Sigmoid colon (tissue), 6 donors: ENCODE measurements at regions not wholly inside any gene's neighbourhood (a gene's known extent, or its start where the extent isn't known, plus 50 kb on each side); places are given as distances from the start of the nearest gene placed in this dataset.
"Not testable (repeated sequence)": the region's sequence is repeated elsewhere in the genome, so short reads cannot be mapped to it uniquely, and the experiment has no call there.

Source experiments
- DNase-seq: peaks from one replicate; pipeline ENCODE4 v3.0.0-alpha.2; 2019
- H3K27ac ChIP-seq, 4 donors: fragments of 200-600 bp; sonication (generic); one replicate each; pipeline ENCODE4 v1.5.1; 2016 to 2019; ENCODE audit warnings: mild to moderate bottlenecking in 1 of 4
- H3K27me3 ChIP-seq, 3 donors: fragments of 200-600 bp; sonication (generic); one replicate each; pipeline ENCODE4 v1.5.1; 2019; ENCODE audit warnings: mild to moderate bottlenecking in 1 of 3
- H3K36me3 ChIP-seq, 4 donors: fragments of 200-600 bp; sonication (generic); one replicate each; pipeline ENCODE4 v1.5.1; 2016 to 2019
- H3K4me1 ChIP-seq, 4 donors: fragments of 200-600 bp; sonication (generic); one replicate each; pipeline ENCODE4 v1.5.1; 2017 to 2019
- H3K4me3 ChIP-seq, 4 donors: fragments of 200-600 bp; sonication (generic); one replicate each; pipeline ENCODE4 v1.5.1; 2017 to 2019; ENCODE audit warnings: mild to moderate bottlenecking in 2 of 4, moderate library complexity in 1 of 4
- H3K9me3 ChIP-seq, 4 donors: fragments of 200-600 bp in 3 of 4; sonication (generic) in 3 of 4; one replicate each; pipeline versions ENCODE4 v1.5.1 to v1.6.1; 2013 to 2019
- EP300 ChIP-seq, 4 donors: sonication (generic); formaldehyde crosslinking; IDR thresholded peaks; one replicate each; pipeline ENCODE4 v1.6.1; 2017; ENCODE audit warnings: antibody characterized with exemption in 4 of 4
- POLR2A ChIP-seq, 2 donors: fragments of 450-650 bp; IDR thresholded peaks; one replicate each; pipeline ENCODE4 v1.6.1; 2016; ENCODE audit warnings: antibody characterized with exemption in 2 of 2, mild to moderate bottlenecking in 2 of 2, moderate library complexity in 2 of 2
- POLR2AphosphoS5 ChIP-seq, 4 donors: sonication (generic); formaldehyde crosslinking; IDR thresholded peaks; one replicate each; pipeline ENCODE4 v1.6.1; 2017; ENCODE audit warnings: antibody characterized with exemption in 4 of 4
- WGBS, 2 donors: extraction: QIAGEN DNeasy Blood & Tissue Kit; methylation state at CpG; one replicate each; pipeline ENCODE4 v1.1.7; 2013; 5-methylcytosine and 5-hydroxymethylcytosine counted together
- intact Hi-C: fragments of 100-400 bp; cut with DNase I; formaldehyde crosslinking; loops from one replicate; pipeline ENCODE4 v1.15.1; 2023
- TF ChIP-seq, protein P1 (sequence below), 4 experiments: fragments of 450-650 bp in 3 of 4; fragments of 200-600 bp in 1 of 4; IDR thresholded peaks; one replicate each; pipeline ENCODE4 v1.5.1; 2016 to 2019; ENCODE audit warnings: antibody characterized with exemption in 4 of 4, mild to moderate bottlenecking in 3 of 4, moderate library complexity in 2 of 4
- donor health status: healthy with polysubstance abuse.
- donor health status: healthy.

DNA sequence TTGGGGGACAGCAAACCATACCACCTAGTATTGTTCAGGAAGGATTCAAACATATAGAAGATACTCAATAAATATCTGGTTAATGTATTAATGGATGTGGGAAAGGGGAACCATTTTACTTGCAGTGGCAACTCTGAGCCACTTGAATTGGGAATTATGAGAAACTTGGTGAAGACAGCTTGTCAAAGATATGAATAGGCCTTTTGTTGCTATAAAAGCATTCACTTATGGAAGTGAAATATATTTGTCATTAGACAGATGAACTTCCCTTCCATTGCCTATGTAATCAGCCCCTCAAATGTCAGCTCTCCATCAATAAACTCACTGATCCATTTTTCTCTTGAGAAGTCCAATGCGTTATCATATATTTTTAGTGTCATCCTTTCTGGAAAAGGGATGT is 56.1 kb downstream of the GPR85 start:
- no peaks in the 10 kb centered on the region for H3K27me3 ChIP-seq
- H3K36me3 ChIP-seq = no peaks in the 10 kb centered on the region
- no peak for DNase-seq
- 96% methylated on average over 1 of the region's 1 CpG for WGBS, 2 donors
- peaks cover 0 to 5% (median 0%) of the 10 kb centered on the region in 4 donors for H3K4me1 ChIP-seq
- H3K27ac ChIP-seq = no peak overlapping the region
- no peak for TF ChIP-seq POLR2A (IDR thresholded peaks at IDR 0.05)
- TF ChIP-seq EP300 (IDR thresholded peaks at IDR 0.05) = no peak
- TF ChIP-seq POLR2AphosphoS5 (IDR thresholded peaks at IDR 0.05) = no peak
- TF ChIP-seq, protein P1, sequence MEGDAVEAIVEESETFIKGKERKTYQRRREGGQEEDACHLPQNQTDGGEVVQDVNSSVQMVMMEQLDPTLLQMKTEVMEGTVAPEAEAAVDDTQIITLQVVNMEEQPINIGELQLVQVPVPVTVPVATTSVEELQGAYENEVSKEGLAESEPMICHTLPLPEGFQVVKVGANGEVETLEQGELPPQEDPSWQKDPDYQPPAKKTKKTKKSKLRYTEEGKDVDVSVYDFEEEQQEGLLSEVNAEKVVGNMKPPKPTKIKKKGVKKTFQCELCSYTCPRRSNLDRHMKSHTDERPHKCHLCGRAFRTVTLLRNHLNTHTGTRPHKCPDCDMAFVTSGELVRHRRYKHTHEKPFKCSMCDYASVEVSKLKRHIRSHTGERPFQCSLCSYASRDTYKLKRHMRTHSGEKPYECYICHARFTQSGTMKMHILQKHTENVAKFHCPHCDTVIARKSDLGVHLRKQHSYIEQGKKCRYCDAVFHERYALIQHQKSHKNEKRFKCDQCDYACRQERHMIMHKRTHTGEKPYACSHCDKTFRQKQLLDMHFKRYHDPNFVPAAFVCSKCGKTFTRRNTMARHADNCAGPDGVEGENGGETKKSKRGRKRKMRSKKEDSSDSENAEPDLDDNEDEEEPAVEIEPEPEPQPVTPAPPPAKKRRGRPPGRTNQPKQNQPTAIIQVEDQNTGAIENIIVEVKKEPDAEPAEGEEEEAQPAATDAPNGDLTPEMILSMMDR (IDR thresholded peaks at IDR 0.05) = no peak
- H3K4me3 ChIP-seq = no peak overlapping the region
- H3K9me3 ChIP-seq = no peaks in the 10 kb centered on the region
- intact Hi-C loops = no loop called here

DNA sequence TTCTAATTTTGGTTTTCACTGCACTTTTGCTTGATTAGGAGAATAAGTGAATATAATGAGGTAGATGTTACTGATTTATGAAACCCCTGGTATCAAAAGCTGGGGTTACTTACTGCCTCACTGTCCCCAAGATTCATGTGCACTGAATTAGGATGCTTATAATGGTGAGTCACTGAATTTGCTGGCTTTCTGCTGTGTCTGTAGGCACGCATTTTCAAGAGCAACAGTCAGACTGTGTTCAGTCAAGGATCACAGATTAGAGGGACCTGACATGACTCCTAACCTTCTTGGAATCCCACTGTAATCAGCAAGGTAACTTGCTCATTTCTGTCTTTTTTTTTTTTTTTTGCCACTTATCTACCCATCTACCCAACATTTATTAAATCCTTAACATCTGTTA is 59.7 kb downstream of the GPR85 start:
- H3K4me3 ChIP-seq = no peak overlapping the region
- TF ChIP-seq EP300 (IDR thresholded peaks at IDR 0.05) (no peak), POLR2A (IDR thresholded peaks at IDR 0.05) (no peak), POLR2AphosphoS5 (IDR thresholded peaks at IDR 0.05) (no peak)
- TF ChIP-seq, protein P1 (IDR thresholded peaks at IDR 0.05) = no peak
- H3K4me1 ChIP-seq = peaks cover 0 to 5% (median 0%) of the 10 kb centered on the region in 4 donors
- H3K27ac ChIP-seq = no peak overlapping the region
- H3K27me3 ChIP-seq = no peaks in the 10 kb centered on the region
- no peaks in the 10 kb centered on the region for H3K36me3 ChIP-seq
- no peak for DNase-seq
- peaks cover 0 to 1% (median 0%) of the 10 kb centered on the region in 4 donors for H3K9me3 ChIP-seq
- 83 to 84% methylated on average over 1 of the region's 1 CpG for WGBS, 2 donors
- intact Hi-C loops = no loop called here

DNA sequence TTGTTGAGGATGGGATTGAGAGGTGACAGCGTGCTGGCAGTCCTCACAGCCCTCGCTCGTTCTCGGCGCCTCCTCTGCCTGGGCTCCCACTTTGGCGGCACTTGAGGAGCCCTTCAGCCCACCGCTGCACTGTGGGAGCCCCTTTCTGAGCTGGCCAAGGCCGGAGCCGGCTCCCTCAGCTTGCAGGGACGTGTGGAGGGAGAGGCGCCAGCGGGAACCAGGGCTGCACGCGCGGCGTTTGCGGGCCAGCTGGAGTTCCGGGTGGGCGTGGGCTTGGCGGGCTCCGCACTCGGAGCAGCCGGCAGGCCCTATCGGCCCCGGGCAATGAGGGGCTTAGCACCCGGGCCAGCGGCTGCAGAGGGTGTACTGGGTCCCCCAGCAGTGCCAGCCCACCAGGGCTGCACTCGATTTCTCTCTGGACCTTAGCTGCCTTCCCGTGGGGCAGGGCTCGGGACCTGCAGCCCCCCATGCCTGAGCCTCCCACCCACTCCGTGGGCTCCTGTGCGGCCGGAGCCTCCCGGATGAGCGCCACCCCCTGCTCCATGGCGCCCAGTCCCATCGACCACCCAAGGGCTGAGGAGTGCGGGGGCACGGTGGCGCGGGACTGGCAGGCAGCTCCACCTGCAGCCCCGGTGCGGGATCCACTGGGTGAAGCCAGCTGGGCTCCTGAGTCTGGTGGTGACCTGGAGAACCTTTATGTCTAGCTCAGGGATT is 69.3 kb downstream of the GPR85 start:
- not testable (repeated sequence) for DNase-seq, H3K4me1 ChIP-seq

DNA sequence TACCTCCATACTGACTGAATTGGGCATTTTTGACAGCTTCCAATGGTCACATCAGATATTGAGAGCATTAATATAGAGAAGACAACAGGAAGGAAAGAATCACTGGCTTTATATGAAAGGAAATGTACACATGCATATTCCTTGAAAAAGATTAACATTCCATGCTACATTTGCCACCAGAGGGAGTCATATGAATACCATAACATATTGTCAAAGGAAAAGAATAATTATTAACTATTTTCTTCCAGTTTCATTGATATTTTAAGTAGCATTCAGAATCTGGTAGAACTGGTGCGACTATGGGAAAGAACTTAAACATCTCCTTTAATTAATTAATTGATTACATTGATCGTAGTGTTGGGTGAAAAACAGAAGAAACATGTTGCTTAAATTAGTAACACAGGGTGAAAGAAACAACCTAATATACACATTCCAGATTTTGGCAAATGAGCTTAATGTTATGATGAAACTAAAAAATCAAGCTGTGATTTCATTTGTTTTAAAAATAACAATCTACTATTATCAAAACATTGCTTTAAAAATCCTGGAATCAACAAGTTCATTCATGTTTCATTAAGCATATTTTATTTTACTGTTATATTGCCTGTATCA is 71.5 kb downstream of the GPR85 start:
- no peaks in the 10 kb centered on the region for H3K4me1 ChIP-seq
- TF ChIP-seq POLR2AphosphoS5 (IDR thresholded peaks at IDR 0.05) (no peak), EP300 (IDR thresholded peaks at IDR 0.05) (no peak)
- TF ChIP-seq, protein P1 (IDR thresholded peaks at IDR 0.05) = peak in 2 of 4 experiments; percentile 19 to 44
- WGBS, 2 donors = 59 to 71% methylated on average over 2 of the region's 2 CpGs

More for the DNA sequence above, 69.3 kb downstream of the GPR85 start:
- H3K36me3 ChIP-seq, H3K9me3 ChIP-seq, H3K27ac ChIP-seq, H3K4me3 ChIP-seq, H3K27me3 ChIP-seq: not testable (repeated sequence)
- intact Hi-C loops = loop anchor here (5.0 to 10.0 kb wide), 2 partner anchors 405 to 688 kb away; no protein-coding TSS in a partner anchor
- WGBS, 2 donors = 95 to 96% methylated on average over 43 of the region's 43 CpGs

DNA sequence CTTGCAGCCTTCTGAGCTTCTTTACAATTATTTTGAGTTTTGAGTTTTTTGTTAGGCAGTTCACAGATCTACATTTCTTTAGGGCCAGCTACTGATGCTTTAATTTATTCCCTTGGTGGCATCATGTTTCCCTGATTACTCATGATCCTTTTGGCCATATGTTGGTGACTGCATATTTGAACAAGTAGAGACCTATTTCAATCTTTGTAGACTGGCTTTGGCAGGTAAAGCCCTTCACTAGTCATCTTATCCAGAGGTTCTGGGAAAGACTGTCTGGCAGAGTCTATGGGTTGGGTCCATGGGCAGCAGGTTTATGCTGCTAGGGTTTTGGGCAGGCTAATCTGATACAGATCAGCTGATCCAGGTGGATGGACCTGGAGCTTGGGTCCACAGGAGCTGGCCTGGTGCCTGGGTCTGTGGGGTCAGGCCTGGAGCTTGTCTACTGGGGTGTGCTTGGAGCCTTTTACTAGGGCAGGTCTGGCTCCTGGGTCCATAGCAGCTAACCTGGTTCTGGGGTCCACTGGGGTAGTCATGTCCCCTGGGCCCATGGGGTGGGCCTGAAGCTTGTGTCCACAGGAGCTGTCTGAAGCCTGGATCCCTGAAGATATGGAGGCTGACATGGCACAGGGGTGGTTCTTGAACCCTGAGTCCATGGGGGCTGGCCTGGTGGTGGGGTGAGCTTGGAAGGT is 72.7 kb downstream of the GPR85 start:
- peak; percentile 51 for DNase-seq
- no peaks in the 10 kb centered on the region for H3K9me3 ChIP-seq
- H3K4me1 ChIP-seq = no peaks in the 10 kb centered on the region
- no peak overlapping the region for H3K27ac ChIP-seq
- no peaks in the 10 kb centered on the region for H3K36me3 ChIP-seq
- H3K27me3 ChIP-seq = no peaks in the 10 kb centered on the region
- H3K4me3 ChIP-seq = no peak overlapping the region
- TF ChIP-seq, protein P1 (IDR thresholded peaks at IDR 0.05) = no peak
- TF ChIP-seq POLR2AphosphoS5 (IDR thresholded peaks at IDR 0.05) = no peak
- intact Hi-C loops = loop anchor here (10.0 kb wide), 1 partner anchor 691 kb away; no protein-coding TSS in a partner anchor

More for the DNA sequence above, 71.5 kb downstream of the GPR85 start:
- intact Hi-C loops = loop anchor here (5.0 to 10.0 kb wide), 2 partner anchors 407 to 690 kb away; no protein-coding TSS in a partner anchor
- Histone ChIP-seq H3K27me3 (no peaks in the 10 kb centered on the region), H3K9me3 (no peaks in the 10 kb centered on the region), H3K4me3 (no peak overlapping the region), H3K27ac (no peak overlapping the region), H3K36me3 (no peaks in the 10 kb centered on the region)
- no peak for DNase-seq

DNA sequence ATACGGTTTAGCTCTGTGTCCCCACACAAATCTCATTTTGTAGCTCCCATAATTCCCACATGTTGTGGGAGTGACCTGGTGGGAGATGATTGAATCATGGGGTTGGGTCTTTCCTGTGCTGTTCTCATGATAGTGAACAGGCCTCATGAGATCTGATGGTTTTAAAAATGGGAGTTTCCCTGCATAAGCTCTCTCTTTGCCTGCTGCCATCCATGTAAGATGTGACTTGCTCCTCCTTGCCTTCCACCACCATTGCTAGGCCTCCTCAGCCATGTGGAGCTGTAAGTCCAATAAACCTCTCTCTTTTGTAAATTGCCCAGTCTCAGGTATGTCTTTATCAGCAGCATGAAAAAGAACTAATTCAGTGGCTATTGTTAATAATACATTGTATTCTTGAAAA is 73.8 kb downstream of the GPR85 start:
- not testable (repeated sequence) for H3K27ac ChIP-seq, H3K27me3 ChIP-seq, H3K36me3 ChIP-seq, H3K4me3 ChIP-seq, H3K9me3 ChIP-seq, H3K4me1 ChIP-seq, DNase-seq
- intact Hi-C loops = loop anchor here (10.0 kb wide), 1 partner anchor 692 kb away; no protein-coding TSS in a partner anchor
- WGBS, 2 donors = 92 to 93% methylated on average over 1 of the region's 1 CpG
